ENCODE measurements at regions not wholly inside any gene's neighbourhood (a gene's known extent, or its start where the extent isn't known, plus 50 kb on each side); places are given as distances from the start of the nearest gene placed in this dataset.

GRCh38 chr14:95445161-95445560, 71.3 kb downstream of the SYNE3 start:
- no peak for TF ChIP-seq GLIS3 (CRISPR knock-in tag; IDR thresholded peaks at IDR 0.05)
- TF ChIP-seq ZC3H10 (CRISPR knock-in tag; IDR thresholded peaks at IDR 0.05): no peak
- TF ChIP-seq CREB5 (CRISPR knock-in tag; IDR thresholded peaks at IDR 0.05; ENCODE audit: low read depth): no peak
- no peak for TF ChIP-seq RARB (CRISPR knock-in tag; IDR thresholded peaks at IDR 0.05)
- TF ChIP-seq PATZ1 (CRISPR knock-in tag; IDR thresholded peaks at IDR 0.05; ENCODE audit: borderline replicate concordance): no peak
